Stimulated activated naive CD4-positive, alpha-beta T cell treated with Interleukin-2 at 50 U/mL for 16 hours (primary cell): ENCODE measurements at regions not wholly inside any gene's neighbourhood (a gene's known extent, or its start where the extent isn't known, plus 50 kb on each side); places are given as distances from the start of the nearest gene placed in this dataset.

ENCODE experiments used
- DNase-seq: peaks from one replicate; lab custom pipeline; 2025; lab: John Stamatoyannopoulos, UW

DNA sequence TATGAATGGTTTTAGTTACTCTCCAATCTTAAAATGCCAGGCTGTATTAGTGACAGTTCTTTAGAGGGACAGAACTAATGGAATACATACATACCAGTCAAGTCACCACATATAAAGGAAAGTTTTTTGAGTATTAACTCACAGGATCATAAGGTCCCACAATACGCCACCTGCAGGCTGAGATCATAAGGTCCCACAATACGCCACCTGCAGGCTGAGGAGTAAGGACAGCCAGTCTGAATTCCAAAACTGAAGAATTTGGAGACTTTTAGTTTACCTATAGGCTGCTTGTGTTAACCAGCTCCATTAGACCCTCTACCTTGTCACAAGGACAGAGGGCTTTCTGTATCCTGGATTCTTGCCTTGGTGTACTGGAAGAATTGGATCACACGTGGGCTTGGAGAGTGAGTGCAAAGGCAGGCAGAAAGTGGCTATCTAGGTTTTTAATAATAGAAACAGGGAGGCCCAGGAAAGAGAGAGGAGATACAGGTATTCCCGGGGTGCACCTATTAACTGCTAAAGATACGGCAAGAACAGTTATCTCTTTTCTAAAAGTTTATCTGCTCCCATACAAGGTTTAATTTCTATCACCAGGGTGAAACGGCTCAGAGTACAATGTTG, 234.9 kb upstream of the CYRIA start:
- DNase-seq: no peak

DNA sequence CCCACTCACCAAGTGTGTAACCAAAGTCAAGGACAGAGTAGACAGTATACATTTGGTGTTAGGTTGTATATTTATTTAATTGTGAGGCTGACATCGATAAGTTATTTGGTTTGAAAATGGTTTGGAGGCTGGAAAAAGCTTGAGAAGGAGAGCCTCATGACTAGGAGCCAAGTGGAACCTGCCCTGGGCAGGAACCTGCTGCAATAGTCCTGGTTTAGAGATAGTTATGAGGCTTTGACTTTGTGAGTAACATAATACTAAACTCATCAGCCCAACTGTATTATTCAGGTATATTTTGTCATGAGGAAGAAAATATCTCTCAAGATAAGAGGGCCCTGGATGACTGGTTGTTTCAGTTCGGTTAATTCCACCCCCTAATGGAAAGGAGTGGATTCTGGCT, 234.3 kb upstream of the CYRIA start:
- no peak for DNase-seq

DNA sequence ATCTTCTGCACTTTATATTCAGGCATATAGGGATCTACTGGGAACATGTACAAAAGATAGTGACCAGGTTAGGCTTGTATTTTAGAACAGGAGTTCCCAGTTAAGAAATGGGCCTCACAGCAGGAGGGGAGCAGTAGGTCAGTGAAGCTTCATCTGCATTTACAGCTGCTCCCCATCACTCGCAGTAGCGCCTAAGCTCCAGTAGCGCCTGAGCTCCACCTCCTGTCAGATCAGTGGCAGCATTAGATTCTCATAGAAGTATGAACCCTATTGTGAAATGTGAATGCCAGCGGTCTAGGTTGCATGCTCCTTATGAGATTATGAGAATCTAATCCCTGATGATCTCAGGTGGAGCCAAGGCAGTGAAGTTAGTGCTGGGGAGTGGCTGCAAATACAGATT, 224.4 kb upstream of the CYRIA start:
- no peak for DNase-seq

DNA sequence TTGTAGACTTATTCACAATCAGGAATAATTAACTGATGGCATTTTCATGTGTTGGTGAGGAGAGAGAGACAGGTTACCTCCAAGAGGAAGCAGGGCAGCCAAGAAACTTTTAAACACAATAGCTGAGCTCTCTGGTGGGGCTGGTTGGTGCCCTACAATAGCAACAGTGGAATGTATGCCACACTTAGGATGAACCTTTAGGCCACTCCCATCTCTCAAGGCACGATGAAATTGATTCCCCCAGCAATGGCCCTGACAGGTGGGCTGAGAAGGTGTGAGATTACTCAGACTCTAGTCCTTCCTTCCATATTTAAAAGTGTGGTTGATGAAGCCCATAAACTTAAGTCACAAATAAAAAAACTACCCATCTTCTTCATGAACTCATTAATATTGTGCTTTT, 219.4 kb upstream of the CYRIA start:
- DNase-seq: no peak

DNA sequence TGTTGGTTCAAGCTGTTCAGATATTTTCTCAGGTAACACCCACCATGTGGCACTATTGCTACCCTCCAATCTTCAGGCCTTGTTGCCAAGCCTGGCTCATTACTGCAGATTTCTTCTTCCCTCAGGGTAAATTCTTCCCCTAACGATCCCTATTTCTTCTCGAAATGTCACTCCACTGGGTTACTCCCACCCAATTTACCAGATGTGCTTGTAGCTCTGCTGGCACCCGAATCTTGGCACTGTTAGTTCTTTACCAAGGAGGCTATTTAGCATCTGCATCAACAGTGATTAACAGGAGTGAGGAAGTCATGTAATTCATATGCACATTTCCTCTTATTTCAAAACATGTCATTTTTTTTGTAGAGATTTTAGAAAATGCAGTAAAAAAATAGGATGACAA, 217.1 kb upstream of the CYRIA start:
- no peak for DNase-seq

DNA sequence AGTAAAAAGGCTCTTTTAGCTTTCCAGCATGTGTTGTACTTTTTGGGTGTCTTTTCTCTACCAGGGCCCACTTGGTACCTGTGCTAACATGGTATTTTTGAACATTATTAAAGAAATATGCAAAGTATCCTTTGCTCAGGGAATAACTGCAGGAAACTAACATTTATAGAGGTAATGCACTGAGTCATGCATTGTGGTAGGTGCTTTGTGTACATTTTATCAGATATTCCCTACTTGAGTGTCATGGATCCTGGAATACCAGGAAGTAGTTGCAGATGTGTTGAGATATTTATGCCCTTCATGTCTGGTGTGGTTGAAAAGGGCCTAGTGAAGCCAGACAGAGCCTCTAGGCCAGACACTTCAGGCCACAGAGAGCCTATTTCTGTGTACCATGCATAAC, 215.5 kb upstream of the CYRIA start:
- no peak for DNase-seq

DNA sequence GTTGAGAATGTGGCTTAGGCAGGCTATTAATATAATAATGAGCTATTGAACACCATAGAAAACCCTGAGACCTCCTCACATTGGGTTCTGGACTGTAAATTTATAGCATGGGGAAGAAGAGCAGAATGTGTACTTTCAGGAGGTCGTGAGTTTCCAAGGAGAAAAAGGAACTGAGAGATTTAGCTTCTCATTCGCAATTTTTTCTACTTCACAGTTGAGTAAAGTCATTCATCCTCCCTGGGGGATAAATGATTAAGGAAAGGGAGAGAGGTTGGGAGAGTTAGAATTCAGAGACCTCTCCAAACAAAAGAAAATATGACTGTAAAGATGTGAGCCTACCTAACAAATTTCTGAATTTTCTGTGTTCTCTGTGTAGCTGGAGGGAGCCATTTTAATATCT, 205.8 kb upstream of the CYRIA start:
- DNase-seq: no peak

DNA sequence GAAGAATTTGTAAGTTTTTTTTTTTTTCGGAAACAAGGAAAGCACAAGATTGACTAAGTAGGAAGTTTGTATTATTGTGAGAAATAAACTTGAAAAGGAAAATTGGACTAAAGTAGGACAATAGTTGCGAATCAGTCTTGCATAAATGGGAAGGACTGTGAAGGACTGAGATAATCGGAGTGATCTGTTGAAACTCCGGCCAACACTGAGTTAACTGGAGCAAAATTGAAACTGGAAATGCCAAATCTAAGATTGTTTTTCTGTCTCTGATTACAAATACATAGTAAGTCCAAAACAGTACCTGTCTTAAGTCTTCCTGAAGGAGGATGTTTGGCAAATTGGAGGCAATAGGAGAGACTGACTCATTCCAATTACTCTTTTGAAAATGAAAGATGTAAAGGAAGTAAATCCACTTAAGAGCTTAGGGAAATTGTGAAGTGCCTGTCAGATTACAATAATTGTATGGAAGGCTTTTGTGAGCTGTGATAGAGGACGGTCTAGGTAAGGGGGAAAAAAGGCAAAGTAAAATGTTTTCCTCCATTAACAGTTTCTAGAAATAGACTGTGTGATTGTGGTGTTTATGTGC, 204.9 kb upstream of the CYRIA start:
- no peak for DNase-seq

DNA sequence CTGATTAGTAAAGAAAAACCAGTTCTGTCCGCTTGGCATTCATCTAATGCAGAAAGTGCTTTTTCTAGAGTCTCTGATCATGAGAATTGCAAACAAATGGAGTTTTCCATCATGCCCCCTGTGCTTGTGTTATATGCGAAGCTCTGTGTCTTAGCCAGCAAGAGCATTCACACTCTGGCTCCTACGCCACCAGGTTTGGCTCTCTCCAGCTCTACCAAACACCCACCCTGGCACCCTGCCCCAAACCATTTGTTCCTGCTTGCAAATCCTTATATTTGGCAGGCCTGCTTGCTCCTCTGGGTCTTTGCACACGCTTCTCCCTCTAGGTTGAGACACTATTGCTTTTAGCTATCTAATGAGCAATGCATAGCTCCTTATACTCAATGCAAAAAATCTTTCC, 204.1 kb upstream of the CYRIA start:
- DNase-seq: no peak

DNA sequence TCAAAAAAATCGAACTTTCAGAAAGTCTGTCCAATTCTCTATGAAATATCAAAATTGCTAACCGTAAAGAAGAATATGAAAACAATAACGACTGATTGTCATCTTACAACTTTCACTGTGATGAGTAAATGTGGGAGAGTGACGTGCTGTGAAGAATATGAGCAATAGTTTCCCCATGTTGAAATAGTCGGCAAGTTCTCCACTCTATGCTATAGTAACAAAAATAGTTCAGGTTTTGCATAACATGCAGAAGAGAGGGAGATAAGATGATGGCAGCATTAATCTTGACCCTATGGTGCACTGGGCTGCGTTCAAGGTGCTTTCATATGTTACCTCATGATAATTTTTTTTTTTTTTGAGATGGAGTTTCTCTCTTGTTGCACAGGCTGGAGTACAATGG, 196.8 kb upstream of the CYRIA start:
- no peak for DNase-seq

DNA sequence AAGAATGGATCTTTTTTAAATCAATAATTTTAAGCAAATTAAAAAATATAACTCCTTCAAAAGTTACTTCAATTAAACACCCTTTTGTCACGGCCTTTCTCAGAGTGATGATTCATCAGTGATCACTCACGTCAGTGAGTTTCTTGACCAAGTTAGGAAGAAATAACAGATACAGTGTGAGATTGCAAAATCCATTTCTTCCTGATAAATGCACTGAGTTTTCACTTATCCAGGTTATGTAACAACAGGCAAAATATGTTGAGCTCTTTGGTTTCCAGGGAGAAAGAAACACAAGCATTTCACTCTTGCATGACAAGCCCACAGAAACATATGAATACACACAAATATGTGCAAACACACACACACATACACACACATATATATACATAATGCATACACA, 195.9 kb upstream of the CYRIA start:
- no peak for DNase-seq

DNA sequence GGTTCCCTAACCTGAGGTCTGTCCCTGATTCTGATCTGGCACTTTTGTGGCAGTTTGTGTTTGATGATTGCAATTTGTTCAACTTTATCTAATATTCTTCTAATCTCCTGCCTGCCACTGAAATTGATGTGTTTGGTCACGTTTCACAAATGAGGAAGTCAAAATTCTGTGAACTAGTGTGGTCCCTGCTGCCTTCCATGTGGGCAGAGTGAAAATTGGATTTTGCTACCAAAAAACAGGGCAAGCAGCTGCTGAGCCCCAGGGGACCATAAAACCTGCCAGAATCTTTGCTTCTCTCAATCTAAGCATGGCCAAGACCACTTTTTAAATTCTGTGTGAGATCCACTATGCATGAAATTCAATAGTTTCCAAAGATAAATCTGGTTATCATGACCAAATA, 195.5 kb upstream of the CYRIA start:
- DNase-seq: no peak

DNA sequence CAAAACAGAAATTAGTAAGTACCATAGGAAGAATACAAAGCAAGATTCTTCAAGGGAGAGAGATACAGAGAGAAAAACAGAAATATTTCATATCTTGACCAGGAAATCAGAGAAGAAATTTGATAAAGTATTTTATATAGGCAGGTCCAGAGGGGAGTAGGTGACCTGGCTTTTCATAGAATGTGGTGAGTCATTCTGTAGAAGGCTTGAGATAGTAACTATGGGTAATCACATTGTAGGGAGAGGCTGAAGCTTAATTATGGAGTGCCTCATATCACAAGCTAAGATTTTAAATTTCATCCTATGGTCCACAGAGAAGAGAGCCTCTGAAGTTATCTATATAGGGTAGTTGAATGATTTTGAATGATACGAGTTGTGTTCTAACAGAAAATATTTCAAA, 195.0 kb upstream of the CYRIA start:
- DNase-seq: no peak

DNA sequence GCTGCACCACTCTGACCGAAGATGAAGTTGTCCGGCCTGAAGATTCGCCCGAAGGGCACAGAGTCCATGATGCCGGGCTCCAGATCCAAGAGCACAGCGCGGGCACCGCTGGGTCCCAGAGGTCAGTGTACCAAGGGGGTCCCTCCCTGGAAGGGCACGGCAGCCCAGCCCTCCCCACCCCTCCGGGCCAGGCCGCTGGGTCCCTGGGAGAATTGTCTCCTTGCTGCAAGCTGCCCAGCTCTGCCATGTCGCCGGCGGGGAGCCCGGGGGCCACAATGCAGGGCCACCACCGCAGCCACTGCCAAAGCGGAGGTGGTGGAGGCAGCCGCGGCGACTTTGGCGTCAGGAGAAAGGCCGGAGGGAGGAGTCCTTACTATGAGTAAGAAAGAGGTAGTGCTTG, 189.5 kb upstream of the CYRIA start:
- no peak for DNase-seq

DNA sequence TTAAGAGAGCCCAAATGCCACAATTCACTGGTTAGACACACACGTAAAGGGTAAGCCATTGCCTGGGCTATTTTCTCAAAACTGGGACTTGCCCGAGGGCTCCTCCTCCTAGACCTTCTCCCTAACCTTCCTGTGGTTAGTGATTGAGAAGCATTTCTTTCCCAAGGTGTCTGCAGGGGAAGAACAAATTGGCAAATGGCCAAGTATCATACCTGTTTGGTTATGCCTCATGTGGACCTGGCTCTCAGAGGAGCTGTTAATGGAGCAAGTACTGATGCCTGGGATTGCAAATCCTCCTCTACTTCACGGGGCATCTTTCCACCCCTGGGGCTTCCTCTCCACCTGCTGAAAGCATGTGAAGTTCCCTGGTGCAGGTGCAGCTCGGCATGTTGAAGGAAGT, 187.5 kb upstream of the CYRIA start:
- DNase-seq: no peak

DNA sequence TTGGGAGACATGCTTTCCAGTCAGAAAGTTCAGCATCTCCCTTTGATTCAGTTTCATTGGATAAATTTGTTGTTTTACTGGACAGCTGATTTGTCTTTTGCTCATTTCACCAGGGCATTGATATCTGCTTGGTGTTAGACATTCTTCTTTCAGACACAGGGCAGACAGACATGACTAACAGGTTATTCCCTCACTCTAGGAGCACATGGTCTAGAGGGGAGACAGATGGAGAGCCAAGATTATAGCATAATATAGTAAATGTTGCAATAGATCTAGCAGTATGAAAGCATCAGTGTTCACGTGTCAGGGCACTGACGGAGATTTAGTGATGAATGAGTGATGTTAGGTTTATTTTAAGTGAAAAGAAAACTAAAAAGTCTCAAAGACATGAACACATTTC, 187.0 kb upstream of the CYRIA start:
- no peak for DNase-seq

DNA sequence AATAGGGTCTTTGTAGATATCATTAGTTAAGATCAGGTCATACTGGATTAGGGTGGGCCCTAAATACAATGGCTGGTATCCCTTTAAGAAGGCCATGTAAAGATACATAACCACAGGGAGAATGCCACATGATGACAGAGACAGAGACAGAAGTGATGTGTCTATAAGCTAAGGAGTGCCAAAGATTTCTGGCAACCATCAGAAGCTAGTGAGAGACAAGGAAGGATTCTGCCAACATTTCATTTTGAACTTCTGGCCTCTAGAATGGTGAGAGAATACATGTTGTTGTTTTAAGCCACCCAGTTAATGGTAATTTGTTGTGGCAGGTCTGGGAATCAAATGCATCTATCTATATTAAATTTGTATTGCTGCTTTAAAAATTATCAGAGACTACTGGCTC, 185.5 kb upstream of the CYRIA start:
- DNase-seq: no peak

DNA sequence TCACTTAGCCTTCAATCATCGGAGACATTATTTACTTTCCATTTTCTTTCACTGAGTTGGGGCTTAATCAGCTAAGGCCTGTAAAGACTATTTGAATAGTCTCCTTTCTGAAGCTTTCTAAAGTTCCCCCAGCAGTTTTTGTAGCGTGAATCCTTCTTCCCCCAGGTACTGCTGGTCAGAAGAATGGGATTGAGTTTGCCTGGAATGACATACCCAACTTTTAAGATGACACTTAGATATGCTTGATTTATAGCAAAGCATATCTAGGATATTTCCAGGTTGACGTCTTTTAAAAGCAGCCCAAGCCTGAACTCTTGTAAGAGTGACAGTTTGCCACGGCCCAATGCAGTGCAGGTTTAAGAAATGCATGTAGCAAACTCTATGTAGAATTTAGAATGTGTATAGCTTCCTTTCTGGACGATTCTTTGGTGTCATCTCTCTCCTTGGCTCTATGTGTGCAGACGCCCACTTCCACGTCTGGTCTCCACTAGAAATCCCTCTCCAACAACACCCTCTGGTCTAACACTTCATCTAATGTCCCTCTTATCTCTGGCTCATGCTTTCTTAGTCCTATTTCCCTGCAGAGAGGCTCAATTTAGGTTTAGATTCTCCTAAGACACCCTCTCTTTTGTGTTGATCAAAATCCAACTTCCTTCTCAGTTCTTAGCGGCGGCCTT, 175.0 kb upstream of the CYRIA start:
- DNase-seq: no peak

DNA sequence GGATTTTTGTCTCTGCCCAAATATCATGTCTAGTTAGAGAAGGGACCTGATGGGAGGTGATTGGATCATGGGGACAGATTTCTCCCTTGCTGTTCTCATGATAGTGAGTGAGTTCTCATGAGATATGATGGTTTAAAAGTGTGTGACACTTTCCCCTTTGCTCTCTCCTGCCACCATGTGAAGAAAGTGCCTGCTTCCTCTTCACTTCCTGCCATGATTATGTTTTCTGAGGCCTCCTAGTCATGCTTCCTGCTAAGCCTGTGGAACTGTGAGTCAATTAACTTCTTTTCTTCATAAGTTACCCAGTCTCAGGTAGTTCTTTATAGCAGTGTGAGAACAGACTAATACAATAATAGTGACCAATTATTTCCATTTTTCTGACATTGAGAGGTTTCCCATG, 167.3 kb upstream of the CYRIA start:
- no peak for DNase-seq

DNA sequence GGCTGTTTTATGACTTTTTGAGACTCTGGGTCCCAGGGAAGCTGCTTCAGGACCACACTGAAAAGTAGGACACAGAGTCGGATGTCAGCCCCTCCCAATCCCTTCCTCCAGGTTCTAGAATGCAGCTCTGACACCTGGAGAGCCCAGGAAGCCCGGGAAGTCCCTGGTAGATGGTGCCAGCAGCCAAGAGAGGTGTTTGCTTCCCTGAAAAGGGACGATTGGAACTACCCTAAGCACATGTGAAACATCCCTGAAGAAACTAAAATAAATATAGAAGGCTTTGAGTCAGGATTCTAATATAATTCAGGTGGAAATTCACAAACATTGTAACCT, 163.2 kb upstream of the CYRIA start:
- no peak for DNase-seq

DNA sequence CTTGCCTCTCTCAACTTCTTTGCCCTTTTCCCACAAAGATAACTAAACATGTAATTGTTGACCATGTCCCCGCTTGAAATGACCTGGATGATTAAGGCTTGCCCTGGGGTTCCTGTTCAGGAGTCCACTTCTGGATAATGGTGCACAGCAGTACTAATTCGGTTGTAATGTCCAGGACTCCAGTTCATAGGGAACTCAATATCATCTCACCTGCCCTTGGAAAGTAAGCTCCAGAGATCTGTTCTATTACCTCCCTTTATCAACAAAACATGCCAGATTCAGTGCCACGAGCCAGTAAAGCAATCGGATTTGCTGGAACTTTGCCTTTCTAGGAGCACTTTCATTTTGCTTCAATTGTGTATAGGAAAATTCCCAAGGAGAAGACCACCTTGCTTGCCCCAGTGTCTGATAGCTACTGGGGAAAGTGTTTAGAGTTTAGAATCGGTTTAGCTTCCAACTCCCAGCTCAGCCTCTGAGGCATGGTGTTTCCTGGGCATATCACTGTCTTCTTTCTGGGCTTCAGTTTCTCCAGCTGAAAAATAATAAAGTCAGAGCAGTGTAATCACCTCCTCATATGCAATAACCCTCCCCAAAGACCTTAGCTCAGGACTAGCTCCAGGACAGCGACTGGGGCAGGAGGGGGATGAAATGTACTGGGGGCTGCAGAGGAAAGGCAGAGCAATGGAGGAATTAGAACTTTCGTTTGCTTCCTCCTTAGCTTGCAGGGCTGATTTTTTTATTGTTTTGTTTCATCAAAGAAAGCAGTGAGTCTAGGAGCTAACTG, 162.6 kb upstream of the CYRIA start:
- DNase-seq: no peak

DNA sequence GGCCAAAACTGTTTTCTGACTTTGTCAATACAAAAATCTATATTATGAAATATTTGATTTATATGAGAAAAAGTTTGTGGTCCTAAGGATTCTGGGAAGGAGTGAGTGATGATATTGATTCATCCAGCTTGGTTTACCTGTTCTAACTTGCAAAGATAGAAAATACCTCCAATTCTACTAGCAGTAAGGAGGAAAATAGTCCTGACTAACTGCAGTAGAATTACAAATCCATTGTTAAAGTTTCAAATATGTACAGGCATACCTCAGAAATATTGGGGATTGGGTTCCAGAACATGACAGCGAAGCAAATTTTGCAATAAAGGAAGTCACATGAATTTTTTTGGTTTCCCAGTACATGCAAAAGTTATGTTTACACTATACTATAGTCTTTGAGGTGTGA, 158.8 kb upstream of the CYRIA start:
- no peak for DNase-seq

DNA sequence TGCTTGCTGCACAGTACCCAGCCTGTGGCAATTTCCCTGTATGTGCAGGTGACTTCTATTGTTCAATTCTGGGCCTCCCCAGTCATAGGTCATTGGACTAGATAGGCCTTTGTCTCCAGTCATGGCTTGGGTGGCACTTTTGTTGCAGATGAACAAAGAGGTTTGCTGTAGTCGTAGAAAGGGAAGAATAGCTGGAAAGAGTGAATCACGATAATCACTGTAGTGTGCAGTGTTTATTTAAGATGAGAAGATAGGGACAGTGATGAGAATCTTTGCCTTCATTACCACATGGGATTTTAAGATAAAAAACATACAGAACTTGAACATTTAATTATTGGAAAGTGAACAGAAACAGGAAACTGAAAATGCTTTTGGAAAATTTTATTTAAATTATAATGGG, 156.1 kb upstream of the CYRIA start:
- DNase-seq: no peak

DNA sequence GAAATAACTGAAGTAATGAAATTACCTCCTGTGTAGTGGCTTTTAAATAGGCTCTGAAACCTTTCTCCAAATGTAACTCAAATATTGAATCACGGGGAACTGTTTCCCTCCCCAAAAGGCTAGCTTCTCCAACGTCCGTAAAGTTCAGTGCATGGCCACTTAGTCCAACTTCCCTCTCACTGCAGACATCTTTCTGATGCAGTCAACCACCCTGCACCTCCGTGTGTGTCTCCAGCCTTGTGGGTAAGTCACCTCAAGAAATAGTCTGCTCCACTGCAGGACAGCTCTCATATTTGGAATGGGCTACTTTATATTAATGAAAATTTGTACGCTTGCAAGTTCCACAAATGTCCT, 152.5 kb upstream of the CYRIA start:
- no peak for DNase-seq
